ENCODE measurements at regions not wholly inside any gene's neighbourhood (a gene's known extent, or its start where the extent isn't known, plus 50 kb on each side); places are given as distances from the start of the nearest gene placed in this dataset.
"Not testable (repeated sequence)": the region's sequence is repeated elsewhere in the genome, so short reads cannot be mapped to it uniquely, and the experiment has no call there.

- no peak for DNase-seq
Measured at GRCh38 chr2:33719067-33719466, 120.0 kb upstream of the FAM98A start.

- DNase-seq: no peak
Measured at GRCh38 chr2:33712674-33713073, 113.6 kb upstream of the FAM98A start.

DNA sequence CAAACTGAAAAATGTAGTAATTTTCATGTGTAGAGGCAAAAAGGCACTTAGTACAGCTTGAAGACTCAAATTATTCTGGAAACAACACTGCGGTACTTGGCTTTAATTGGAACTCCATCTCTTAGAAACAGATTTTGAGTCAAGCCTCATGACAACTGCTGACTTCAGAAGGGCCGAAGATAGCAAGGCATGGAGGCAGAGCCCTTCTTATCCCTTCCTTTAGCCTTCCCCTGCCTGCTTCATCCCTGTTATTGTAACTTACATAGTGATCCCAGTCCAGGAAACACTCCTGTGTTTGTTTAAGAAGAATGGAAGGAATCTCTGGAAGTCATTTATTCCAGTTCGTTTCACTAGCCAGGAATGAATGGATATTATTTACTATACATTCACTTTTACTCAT lies 110.9 kb upstream of the FAM98A start:
- DNase-seq: no peak

DNA sequence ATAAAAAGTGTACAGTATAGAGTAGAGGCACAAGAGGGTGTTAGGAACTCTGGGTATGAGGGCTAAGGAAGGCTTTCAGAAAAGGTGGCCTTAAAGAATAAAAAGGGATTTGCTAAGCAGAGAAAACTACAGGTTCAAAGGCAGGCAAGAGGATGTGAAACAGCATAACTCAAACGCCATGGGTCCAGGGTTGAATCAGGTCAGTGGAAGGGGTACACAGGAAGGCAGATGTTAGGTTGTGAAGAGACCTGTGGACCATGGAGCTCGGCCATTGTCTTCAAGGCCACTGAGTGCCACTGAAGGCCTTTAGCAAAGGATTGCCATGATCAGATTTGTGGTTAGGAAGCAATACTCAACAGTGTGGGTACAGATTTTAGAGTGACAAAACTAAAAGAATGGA lies 108.2 kb upstream of the FAM98A start:
- DNase-seq: no peak

DNA sequence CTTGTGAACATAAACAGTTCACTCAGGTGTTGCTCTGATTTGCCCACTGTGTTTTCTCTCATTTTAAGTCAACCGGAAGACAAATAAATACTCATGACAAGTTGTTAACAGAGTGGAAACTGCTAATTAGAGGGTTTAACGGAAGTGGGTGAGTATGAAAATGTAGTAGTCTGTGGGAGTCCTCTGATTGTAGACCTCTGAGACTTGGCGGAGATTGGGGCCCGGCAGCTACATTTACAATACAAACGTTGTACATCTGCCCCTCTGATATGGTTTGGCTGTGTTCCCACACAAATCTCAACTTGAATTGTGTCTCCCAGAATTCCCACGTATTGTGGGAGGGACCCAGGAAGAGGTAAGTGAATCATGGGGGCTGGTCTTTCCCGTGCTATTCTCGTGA lies 107.3 kb upstream of the FAM98A start:
- no peak for DNase-seq

- no peak for DNase-seq
Measured at GRCh38 chr2:33704406-33704855, 105.3 kb upstream of the FAM98A start.

GRCh38 chr2:33696234-33696633 lies 97.1 kb upstream of the FAM98A start:
- DNase-seq: no peak

- no peak for DNase-seq
Measured at GRCh38 chr2:33694904-33695303, 95.8 kb upstream of the FAM98A start.

GRCh38 chr2:33690686-33691085 lies 91.6 kb upstream of the FAM98A start:
- not testable (repeated sequence) for DNase-seq

DNA sequence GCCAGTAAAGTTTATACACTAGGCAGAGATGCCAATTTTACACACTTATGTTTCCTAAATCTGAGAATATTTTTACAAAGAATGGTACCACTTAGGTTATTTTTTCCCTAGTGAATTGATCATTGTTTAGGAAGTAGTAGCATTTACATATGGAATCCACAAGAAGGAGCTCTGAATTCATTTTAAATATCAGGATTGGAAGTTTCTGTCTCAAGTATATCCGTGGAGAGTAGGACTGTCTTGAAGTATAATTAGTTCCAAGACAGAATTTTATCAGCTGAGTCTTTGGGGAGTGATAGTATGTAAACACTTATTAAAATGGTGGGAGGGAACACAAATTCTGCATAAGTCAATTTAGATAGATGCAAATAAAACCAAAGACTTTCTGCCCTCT lies 82.3 kb upstream of the FAM98A start:
- DNase-seq: peak; percentile 1

- no peak for DNase-seq
Measured at GRCh38 chr2:33680644-33681363, 81.7 kb upstream of the FAM98A start.

DNA sequence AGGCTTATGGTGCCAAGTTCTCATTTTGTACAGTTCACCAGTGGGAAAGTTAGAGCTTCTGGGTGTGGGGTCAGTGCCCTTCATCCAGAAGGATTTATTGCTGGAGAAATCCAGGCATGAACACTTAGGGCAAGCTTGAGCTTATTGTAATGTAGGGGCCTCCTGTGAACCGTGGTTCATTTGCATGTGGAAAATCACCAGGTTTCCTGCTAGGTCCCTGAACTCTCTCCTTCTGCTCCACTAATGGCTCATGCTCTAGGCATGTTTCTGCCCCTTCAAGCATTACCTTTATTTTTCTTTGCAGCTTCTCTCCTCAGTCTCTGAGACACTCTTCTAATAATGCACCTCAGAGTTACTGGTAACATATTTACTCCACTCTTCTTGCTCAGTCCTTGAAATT lies 79.3 kb upstream of the FAM98A start:
- DNase-seq: no peak

- peak; percentile 3 for DNase-seq
Measured at GRCh38 chr2:33673937-33674336, 74.8 kb upstream of the FAM98A start.

GRCh38 chr2:33672896-33673295 lies 73.8 kb upstream of the FAM98A start:
- no peak for DNase-seq

DNA sequence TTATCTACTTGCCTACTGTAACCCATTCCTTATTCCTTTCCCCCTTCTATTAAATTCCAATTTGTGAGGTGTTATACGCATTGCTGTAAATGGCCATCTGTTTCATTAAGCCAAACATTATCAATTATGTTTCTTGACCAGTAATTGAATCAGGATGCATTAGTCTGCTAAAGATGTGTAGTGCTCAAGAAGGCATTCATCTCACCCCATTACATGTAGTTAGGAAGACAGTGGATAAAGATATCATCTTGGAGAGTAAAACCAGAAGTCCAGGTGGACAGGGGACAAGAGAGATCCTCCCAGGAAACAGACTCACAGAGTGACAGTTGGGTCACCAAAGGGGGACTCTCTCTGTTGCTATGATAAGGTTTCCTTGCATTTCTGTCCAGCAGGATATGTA lies 73.3 kb upstream of the FAM98A start:
- no peak for DNase-seq

DNA sequence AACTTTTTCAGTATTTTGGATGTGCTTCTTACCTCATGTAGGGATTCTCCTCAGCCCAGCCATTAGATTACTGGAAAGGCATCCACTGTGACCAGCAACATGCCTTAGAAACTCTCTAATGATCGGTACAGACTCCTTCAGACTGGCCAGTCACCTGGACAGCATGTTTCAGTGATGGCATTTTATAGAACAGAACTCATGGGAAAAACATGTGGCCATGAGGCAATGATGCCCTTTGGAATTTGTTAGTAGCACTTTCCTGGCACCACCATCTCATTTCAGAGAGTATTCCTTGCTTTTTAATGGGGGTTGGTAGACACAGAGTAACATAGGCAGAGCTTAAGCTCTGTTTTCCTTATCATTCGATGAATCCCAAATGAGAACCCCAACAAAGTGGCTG lies 72.1 kb upstream of the FAM98A start:
- DNase-seq: no peak

DNA sequence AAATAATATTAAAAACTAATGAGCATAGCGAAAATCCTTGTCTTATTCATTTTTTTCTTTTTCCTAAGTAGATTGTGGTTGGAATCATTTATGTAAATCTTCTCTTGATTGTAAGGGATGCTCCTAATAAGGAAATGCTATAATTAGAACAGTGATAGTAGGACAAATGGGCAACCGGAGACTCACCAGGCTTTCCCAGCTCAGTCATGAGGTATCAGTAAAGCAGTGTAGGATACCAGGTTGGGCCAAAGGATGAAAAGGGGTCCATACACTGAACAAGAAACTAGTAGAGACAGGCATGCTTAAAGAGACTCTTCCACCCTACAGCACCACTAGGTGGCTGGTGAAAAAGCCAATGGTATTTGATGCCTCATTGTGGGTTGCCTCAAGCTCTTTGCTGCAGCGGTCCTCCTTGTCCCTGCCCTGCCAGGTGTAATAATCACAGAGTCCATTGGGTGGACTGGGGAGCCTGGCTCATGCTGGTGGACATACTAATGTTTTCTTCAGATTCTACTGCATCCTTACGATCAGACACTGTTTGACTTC lies 71.4 kb upstream of the FAM98A start:
- DNase-seq: no peak

- no peak for DNase-seq
Measured at GRCh38 chr2:33666879-33667278, 67.8 kb upstream of the FAM98A start.

- DNase-seq: no peak
Measured at GRCh38 chr2:33665039-33665438, 65.9 kb upstream of the FAM98A start.

- no peak for DNase-seq
Measured at GRCh38 chr2:33660416-33661123, 61.5 kb upstream of the FAM98A start.

DNA sequence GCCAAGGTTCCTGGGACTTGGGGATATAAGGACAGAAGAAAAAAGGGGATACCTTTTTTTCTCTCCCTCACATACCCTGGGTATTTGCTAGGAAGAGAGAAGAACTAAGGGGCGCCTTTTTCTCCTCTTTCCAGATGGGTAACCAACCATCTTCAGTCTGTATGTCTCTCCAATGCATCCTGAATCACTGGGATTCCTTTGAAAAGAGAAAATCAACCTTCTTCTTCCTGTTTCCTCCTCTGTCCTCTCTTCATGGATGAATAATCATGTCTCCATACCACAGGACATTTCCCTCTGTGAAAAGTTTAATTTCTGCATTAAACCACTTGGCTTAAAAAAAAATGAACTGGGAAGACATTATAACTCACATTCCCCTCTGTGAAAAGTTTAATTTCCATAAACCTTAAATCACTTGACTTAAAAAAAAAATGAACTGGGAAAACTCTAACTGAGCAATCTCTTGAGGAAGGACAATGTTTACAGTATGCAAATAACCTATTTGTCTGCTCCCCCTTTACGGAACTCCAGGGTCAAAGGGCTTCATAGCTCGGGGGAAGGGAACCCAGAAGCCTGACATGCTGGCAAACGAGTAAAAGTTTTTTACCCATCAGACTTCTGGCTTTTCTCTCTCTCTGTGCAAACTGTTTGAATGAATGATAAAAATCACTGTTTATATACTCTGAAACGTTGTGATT lies 56.7 kb upstream of the FAM98A start:
- DNase-seq: no peak

DNA sequence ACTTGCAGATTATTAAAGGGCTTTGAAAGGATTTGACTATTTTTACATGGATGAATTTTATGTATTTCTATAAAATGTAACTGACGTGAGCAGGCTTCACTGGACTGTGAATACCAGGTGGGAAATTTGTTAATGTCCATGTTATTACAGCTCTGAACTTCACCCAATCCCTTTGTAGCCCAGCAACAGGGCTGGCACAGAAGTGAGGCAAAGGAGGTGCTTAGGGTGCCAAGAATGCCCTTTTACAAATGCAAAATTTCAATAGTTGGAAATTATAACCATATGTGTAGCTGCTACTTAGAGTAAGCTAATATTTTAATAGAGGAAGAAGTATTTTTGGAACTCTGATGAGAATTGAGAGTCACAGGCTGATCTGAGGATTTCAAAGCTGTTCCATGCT lies 53.7 kb upstream of the FAM98A start:
- no peak for DNase-seq

GRCh38 chr2:33650171-33650570 lies 51.1 kb upstream of the FAM98A start:
- DNase-seq: no peak
